ENCODE measurements at regions not wholly inside any gene's neighbourhood (a gene's known extent, or its start where the extent isn't known, plus 50 kb on each side); places are given as distances from the start of the nearest gene placed in this dataset.

DNA sequence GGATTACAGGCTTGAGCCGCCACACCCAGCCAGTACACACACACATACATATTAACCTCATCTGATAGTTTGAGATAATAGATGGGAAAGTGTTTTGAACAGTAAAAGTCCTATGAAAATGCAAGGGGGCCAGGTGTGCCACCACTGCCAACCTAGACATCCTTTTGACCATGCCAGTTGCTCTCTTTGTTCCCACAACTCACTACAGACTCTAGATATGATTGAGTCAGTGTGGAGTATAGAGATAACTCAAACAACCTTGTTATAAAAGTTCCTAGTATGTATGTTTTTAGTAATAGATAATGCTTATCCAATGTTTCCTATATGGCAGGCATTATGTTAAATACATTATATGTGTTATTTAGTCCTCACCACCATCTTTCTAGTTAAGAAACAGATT, 72.7 kb upstream of the JAK1 start:
- TF ChIP-seq EZH2 (IDR thresholded peaks at IDR 0.05; ENCODE audit: borderline replicate concordance, insufficient read depth, low read length, poor library complexity, severe bottlenecking) (no peak), POLR2AphosphoS5 (IDR thresholded peaks at IDR 0.05) (no peak)
- TF ChIP-seq, protein P1, sequence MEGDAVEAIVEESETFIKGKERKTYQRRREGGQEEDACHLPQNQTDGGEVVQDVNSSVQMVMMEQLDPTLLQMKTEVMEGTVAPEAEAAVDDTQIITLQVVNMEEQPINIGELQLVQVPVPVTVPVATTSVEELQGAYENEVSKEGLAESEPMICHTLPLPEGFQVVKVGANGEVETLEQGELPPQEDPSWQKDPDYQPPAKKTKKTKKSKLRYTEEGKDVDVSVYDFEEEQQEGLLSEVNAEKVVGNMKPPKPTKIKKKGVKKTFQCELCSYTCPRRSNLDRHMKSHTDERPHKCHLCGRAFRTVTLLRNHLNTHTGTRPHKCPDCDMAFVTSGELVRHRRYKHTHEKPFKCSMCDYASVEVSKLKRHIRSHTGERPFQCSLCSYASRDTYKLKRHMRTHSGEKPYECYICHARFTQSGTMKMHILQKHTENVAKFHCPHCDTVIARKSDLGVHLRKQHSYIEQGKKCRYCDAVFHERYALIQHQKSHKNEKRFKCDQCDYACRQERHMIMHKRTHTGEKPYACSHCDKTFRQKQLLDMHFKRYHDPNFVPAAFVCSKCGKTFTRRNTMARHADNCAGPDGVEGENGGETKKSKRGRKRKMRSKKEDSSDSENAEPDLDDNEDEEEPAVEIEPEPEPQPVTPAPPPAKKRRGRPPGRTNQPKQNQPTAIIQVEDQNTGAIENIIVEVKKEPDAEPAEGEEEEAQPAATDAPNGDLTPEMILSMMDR (IDR thresholded peaks at IDR 0.05; ENCODE audit: poor library complexity, severe bottlenecking) = no peak
